Trophoblast cell (in vitro differentiated cells and primary cell): ENCODE measurements at regions not wholly inside any gene's neighbourhood (a gene's known extent, or its start where the extent isn't known, plus 50 kb on each side); places are given as distances from the start of the nearest gene placed in this dataset.

Experiments used
- DNase-seq, 2 donors: peaks; one replicate each; pipeline ENCODE4 v3.0.0-alpha.2; 2016
- H2AFZ ChIP-seq: 2 replicates; pipeline ENCODE4 v1.6.1; 2013; ENCODE audit warnings: low read length, moderate library complexity, mild to moderate bottlenecking; ENCODE audit not compliant: insufficient read depth, poor library complexity
- H2AK5ac ChIP-seq: 2 replicates; pipeline ENCODE4 v1.6.1; 2013; ENCODE audit warnings: mild to moderate bottlenecking, low read length
- H2BK120ac ChIP-seq: 2 replicates; pipeline ENCODE4 v1.6.1; 2013; ENCODE audit warnings: low read length, mild to moderate bottlenecking, moderate library complexity; ENCODE audit not compliant: insufficient read depth, poor library complexity
- H2BK12ac ChIP-seq: 2 replicates; pipeline ENCODE4 v1.6.1; 2013; ENCODE audit warnings: mild to moderate bottlenecking, low read length, moderate library complexity
- H2BK5ac ChIP-seq: 2 replicates; pipeline ENCODE4 v1.6.1; 2013; ENCODE audit warnings: low read length, low read depth, moderate library complexity, mild to moderate bottlenecking; ENCODE audit not compliant: poor library complexity
- H3K14ac ChIP-seq: 2 replicates; pipeline ENCODE4 v1.6.1; 2013; ENCODE audit warnings: mild to moderate bottlenecking, low read length
- H3K18ac ChIP-seq: 2 replicates; pipeline ENCODE4 v1.6.1; 2013; ENCODE audit warnings: mild to moderate bottlenecking, low read length
- H3K23ac ChIP-seq: 2 replicates; pipeline ENCODE4 v1.6.1; 2013; ENCODE audit warnings: low read length
- H3K27ac ChIP-seq: 2 replicates; pipeline ENCODE4 v1.5.1; 2013; ENCODE audit warnings: low read depth, mild to moderate bottlenecking, inconsistent platforms, low read length, moderate library complexity
- H3K27me3 ChIP-seq: 2 replicates; pipeline ENCODE4 v1.6.1; 2013; ENCODE audit warnings: inconsistent platforms, mild to moderate bottlenecking, low read length, moderate library complexity; ENCODE audit not compliant: insufficient read depth
- H3K36me3 ChIP-seq, 2 experiments: 1 replicate in 1 of 2; 2 replicates in 1 of 2; pipeline ENCODE4 v1.6.1; 2013; ENCODE audit warnings: low read length in 2 of 2, mild to moderate bottlenecking in 2 of 2, moderate library complexity in 1 of 2; ENCODE audit not compliant: insufficient read depth in 2 of 2, control insufficient read depth in 1 of 2
- H3K4ac ChIP-seq: 2 replicates; pipeline ENCODE4 v1.6.1; 2013; ENCODE audit warnings: low read depth, mild to moderate bottlenecking, low read length, moderate library complexity
- H3K4me1 ChIP-seq, 2 experiments: 1 replicate in 1 of 2; 2 replicates in 1 of 2; pipeline ENCODE4 v1.6.1; 2013; ENCODE audit warnings: low read length in 2 of 2, mild to moderate bottlenecking in 2 of 2, moderate library complexity in 1 of 2; ENCODE audit not compliant: insufficient read depth in 2 of 2, control insufficient read depth in 1 of 2
- H3K4me2 ChIP-seq: 2 replicates; pipeline ENCODE4 v1.6.1; 2013; ENCODE audit warnings: inconsistent platforms, mild to moderate bottlenecking, low read length, moderate library complexity
- H3K4me3 ChIP-seq: 2 replicates; pipeline ENCODE4 v1.5.1; 2013; ENCODE audit warnings: mild to moderate bottlenecking, low read depth, low read length, inconsistent platforms
- H3K79me1 ChIP-seq: one replicate; pipeline ENCODE4 v1.6.1; 2013; ENCODE audit warnings: low read length
- H3K79me2 ChIP-seq: 2 replicates; pipeline ENCODE4 v1.6.1; 2013; ENCODE audit warnings: low read length, mild to moderate bottlenecking; ENCODE audit not compliant: control insufficient read depth, insufficient read depth, poor library complexity
- H3K9ac ChIP-seq: 2 replicates; pipeline ENCODE4 v1.6.1; 2013; ENCODE audit warnings: mild to moderate bottlenecking, low read length
- H3K9me3 ChIP-seq: 2 replicates; pipeline ENCODE4 v1.6.1; 2013; ENCODE audit warnings: low read depth, mild to moderate bottlenecking, control low read depth, inconsistent platforms, low read length; ENCODE audit not compliant: insufficient read depth
- H4K12ac ChIP-seq: 2 replicates; pipeline ENCODE4 v1.6.1; 2013; ENCODE audit warnings: low read depth, mild to moderate bottlenecking, low read length, moderate library complexity
- H4K8ac ChIP-seq: 2 replicates; pipeline ENCODE4 v1.6.1; 2013; ENCODE audit warnings: low read depth, mild to moderate bottlenecking, low read length, moderate library complexity
- H4K91ac ChIP-seq: one replicate; pipeline ENCODE4 v1.6.1; 2013; ENCODE audit warnings: low read depth, mild to moderate bottlenecking, low read length, moderate library complexity
- WGBS: extraction: QIAGEN DNeasy Blood & Tissue Kit; methylation state at CpG from one replicate; pipeline ENCODE4 v1.1.7; 2013; ENCODE audit warnings: missing lambda C conversion rate; ENCODE audit not compliant: insufficient read length, insufficient coverage; ENCODE audit errors: extremely low coverage; 5-methylcytosine and 5-hydroxymethylcytosine counted together

GRCh38 chr5:159581502-159582249 lies 251.4 kb upstream of the IL12B start:
- no peaks in the 10 kb centered on the region for H3K36me3 ChIP-seq
- no peak for DNase-seq
- no peak overlapping the region for H3K18ac ChIP-seq
- H2AFZ ChIP-seq: no peak overlapping the region
- no peak overlapping the region for H2AK5ac ChIP-seq
- no peak overlapping the region for H3K14ac ChIP-seq
- no CpG with 5 or more reads among the region's 7 CpGs for whole genome bisulfite sequencing
- H3K4ac ChIP-seq: no peak overlapping the region
- no peaks in the 10 kb centered on the region for H3K27me3 ChIP-seq
- no peaks in the 10 kb centered on the region for H3K79me2 ChIP-seq
- H4K8ac ChIP-seq: no peak overlapping the region
- H3K4me3 ChIP-seq: no peak overlapping the region
- H3K9ac ChIP-seq: no peak overlapping the region
- H3K4me1 ChIP-seq: no peaks in the 10 kb centered on the region
- H3K9me3 ChIP-seq: no peaks in the 10 kb centered on the region
- H2BK12ac ChIP-seq: no peak overlapping the region
- H2BK120ac ChIP-seq: no peak overlapping the region
- H3K23ac ChIP-seq: no peak overlapping the region
- no peaks in the 10 kb centered on the region for H3K79me1 ChIP-seq
- H4K12ac ChIP-seq: no peak overlapping the region
- no peak overlapping the region for H3K4me2 ChIP-seq
- no peak overlapping the region for H3K27ac ChIP-seq
- H4K91ac ChIP-seq: no peak overlapping the region
- no peak overlapping the region for H2BK5ac ChIP-seq

- no peaks in the 10 kb centered on the region for H3K4me1 ChIP-seq
- H3K4ac ChIP-seq: no peak overlapping the region
- WGBS: no CpG with 5 or more reads among the region's 1 CpG
- H3K9ac ChIP-seq: no peak overlapping the region
- no peak overlapping the region for H3K23ac ChIP-seq
- no peak overlapping the region for H3K14ac ChIP-seq
- no peak overlapping the region for H4K91ac ChIP-seq
- no peaks in the 10 kb centered on the region for H3K79me2 ChIP-seq
- no peak overlapping the region for H4K12ac ChIP-seq
- no peaks in the 10 kb centered on the region for H3K9me3 ChIP-seq
- no peaks in the 10 kb centered on the region for H3K36me3 ChIP-seq
- no peak overlapping the region for H3K4me3 ChIP-seq
- peak in 1 of 2 donors; percentile 29 for DNase-seq
- H3K27ac ChIP-seq: no peak overlapping the region
- H3K79me1 ChIP-seq: no peaks in the 10 kb centered on the region
- no peak overlapping the region for H2AK5ac ChIP-seq
- no peak overlapping the region for H2BK120ac ChIP-seq
- H3K18ac ChIP-seq: no peak overlapping the region
- no peak overlapping the region for H2BK12ac ChIP-seq
- no peak overlapping the region for H4K8ac ChIP-seq
- no peak overlapping the region for H2BK5ac ChIP-seq
- no peak overlapping the region for H2AFZ ChIP-seq
- H3K27me3 ChIP-seq: no peaks in the 10 kb centered on the region
- no peak overlapping the region for H3K4me2 ChIP-seq
Observed at GRCh38 chr5:159582756-159583541, 252.7 kb upstream of the IL12B start.

GRCh38 chr5:159586921-159587320 lies 256.6 kb upstream of the IL12B start:
- no peak overlapping the region for H3K27ac ChIP-seq
- H3K4me3 ChIP-seq: no peak overlapping the region
- H4K12ac ChIP-seq: no peak overlapping the region
- H4K8ac ChIP-seq: no peak overlapping the region
- H3K18ac ChIP-seq: no peak overlapping the region
- no peak overlapping the region for H3K4ac ChIP-seq
- H3K27me3 ChIP-seq: no peaks in the 10 kb centered on the region
- H2BK120ac ChIP-seq: no peak overlapping the region
- H3K23ac ChIP-seq: no peak overlapping the region
- H4K91ac ChIP-seq: no peak overlapping the region
- no peak overlapping the region for H3K14ac ChIP-seq
- no peak overlapping the region for H2BK12ac ChIP-seq
- no peak overlapping the region for H2BK5ac ChIP-seq
- H3K4me1 ChIP-seq: no peaks in the 10 kb centered on the region
- WGBS: no CpG with 5 or more reads among the region's 5 CpGs
- no peaks in the 10 kb centered on the region for H3K79me2 ChIP-seq
- no peaks in the 10 kb centered on the region for H3K36me3 ChIP-seq
- H3K9me3 ChIP-seq: no peaks in the 10 kb centered on the region
- no peak for DNase-seq
- H3K79me1 ChIP-seq: no peaks in the 10 kb centered on the region
- no peak overlapping the region for H3K4me2 ChIP-seq
- no peak overlapping the region for H2AFZ ChIP-seq
- H3K9ac ChIP-seq: no peak overlapping the region
- H2AK5ac ChIP-seq: no peak overlapping the region

GRCh38 chr5:159588941-159589340 lies 258.7 kb upstream of the IL12B start:
- Histone ChIP-seq H2BK5ac (no peak overlapping the region), H3K79me2 (no peaks in the 10 kb centered on the region), H3K18ac (no peak overlapping the region)

More at GRCh38 chr5:159588941-159589340, 258.7 kb upstream of the IL12B start:
- Histone ChIP-seq H2BK12ac (no peak overlapping the region), H3K4ac (no peak overlapping the region), H4K8ac (no peak overlapping the region), H2AK5ac (no peak overlapping the region), H3K27me3 (no peaks in the 10 kb centered on the region), H2BK120ac (no peak overlapping the region), H4K91ac (no peak overlapping the region), H2AFZ (no peak overlapping the region), H3K9me3 (no peaks in the 10 kb centered on the region), H4K12ac (no peak overlapping the region), H3K14ac (no peak overlapping the region), H3K9ac (no peak overlapping the region), H3K4me2 (no peak overlapping the region), H3K23ac (no peak overlapping the region), H3K4me1 (no peaks in the 10 kb centered on the region), H3K36me3 (no peaks in the 10 kb centered on the region), H3K79me1 (no peaks in the 10 kb centered on the region), H3K4me3 (no peak overlapping the region), H3K27ac (no peak overlapping the region)
- WGBS: no CpG with 5 or more reads among the region's 6 CpGs
- no peak for DNase-seq
